Erythroblast (primary cell): ENCODE measurements at regions not wholly inside any gene's neighbourhood (a gene's known extent, or its start where the extent isn't known, plus 50 kb on each side); places are given as distances from the start of the nearest gene placed in this dataset.

ENCODE experiments used
- GATA1 ChIP-seq: IDR thresholded peaks from 2 replicates; pipeline ENCODE4 v1.6.1; 2011; ENCODE audit warnings: low read depth, mild to moderate bottlenecking, control low read depth, low read length, moderate library complexity
- POLR2A ChIP-seq: IDR thresholded peaks from 2 replicates; pipeline ENCODE4 v1.6.1; 2011; ENCODE audit warnings: mild to moderate bottlenecking, low read length

GRCh38 chr7:131183072-131183471 lies 144.6 kb upstream of the MKLN1 start:
- no peak for TF ChIP-seq POLR2A
- TF ChIP-seq GATA1, result no peak
